NCI-H2107 treated with DMSO at 0.1 percent for 48 hours (cell line): ENCODE measurements at regions not wholly inside any gene's neighbourhood (a gene's known extent, or its start where the extent isn't known, plus 50 kb on each side); places are given as distances from the start of the nearest gene placed in this dataset.

Source experiments
- DNase-seq: peaks from one replicate; lab custom pipeline; 2025; ENCODE audit not compliant: unreplicated experiment; lab: John Stamatoyannopoulos, UW

DNA sequence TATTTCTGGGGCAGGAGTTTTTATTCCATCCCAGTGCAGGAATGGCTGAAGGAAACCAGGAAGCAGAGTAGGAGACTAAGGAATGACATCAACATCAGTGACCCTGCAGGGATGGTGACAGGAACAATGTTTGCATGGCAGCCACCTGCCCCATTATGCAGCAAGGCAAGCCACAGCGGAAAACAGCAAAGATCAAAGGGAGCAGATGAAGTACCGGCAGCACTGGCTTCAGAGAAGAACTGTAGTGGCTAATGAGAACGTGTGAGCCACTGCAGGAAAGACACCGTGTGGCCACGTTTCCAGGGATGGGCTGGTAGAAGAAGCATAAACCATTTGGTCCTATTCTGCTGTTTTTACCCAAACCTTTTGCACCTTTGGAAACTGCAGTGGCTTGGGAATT lies 52.9 kb upstream of the TAB2 start:
- DNase-seq: no peak

- DNase-seq: no peak
These were observed 51.6 kb upstream of the TAB2 start for GRCh38 chr6:149265945-149266344.

GRCh38 chr6:149266659-149267058 lies 50.9 kb upstream of the TAB2 start:
- no peak for DNase-seq

GRCh38 chr6:149267072-149267471 lies 50.4 kb upstream of the TAB2 start:
- no peak for DNase-seq

GRCh38 chr6:149267513-149268043 lies 49.9 kb upstream of the TAB2 start:
- no peak for DNase-seq
